Adrenal gland (tissue), 5 donors: ENCODE measurements at regions not wholly inside any gene's neighbourhood (a gene's known extent, or its start where the extent isn't known, plus 50 kb on each side); places are given as distances from the start of the nearest gene placed in this dataset.

Experiments used
- POLR2A ChIP-seq, 2 donors: fragments of 450-650 bp; IDR thresholded peaks; one replicate each; pipeline ENCODE4 v1.6.1; 2017; ENCODE audit warnings: antibody characterized with exemption in 2 of 2, mild to moderate bottlenecking in 2 of 2, moderate library complexity in 1 of 2
- TF ChIP-seq, protein P1 (sequence below), 6 experiments: fragments of 450-650 bp in 4 of 6; fragments of 200-600 bp in 2 of 6; sonication (generic) in 1 of 6; IDR thresholded peaks; 1 replicate in 5 of 6; 2 replicates in 1 of 6; pipeline versions ENCODE4 v1.5.1 to v1.8.0; 2016 to 2021; ENCODE audit warnings: antibody characterized with exemption in 6 of 6, mild to moderate bottlenecking in 2 of 6, moderate library complexity in 1 of 6
- donor health status: DM: no; HTN: no; CAD: no.

- TF ChIP-seq, protein P1, sequence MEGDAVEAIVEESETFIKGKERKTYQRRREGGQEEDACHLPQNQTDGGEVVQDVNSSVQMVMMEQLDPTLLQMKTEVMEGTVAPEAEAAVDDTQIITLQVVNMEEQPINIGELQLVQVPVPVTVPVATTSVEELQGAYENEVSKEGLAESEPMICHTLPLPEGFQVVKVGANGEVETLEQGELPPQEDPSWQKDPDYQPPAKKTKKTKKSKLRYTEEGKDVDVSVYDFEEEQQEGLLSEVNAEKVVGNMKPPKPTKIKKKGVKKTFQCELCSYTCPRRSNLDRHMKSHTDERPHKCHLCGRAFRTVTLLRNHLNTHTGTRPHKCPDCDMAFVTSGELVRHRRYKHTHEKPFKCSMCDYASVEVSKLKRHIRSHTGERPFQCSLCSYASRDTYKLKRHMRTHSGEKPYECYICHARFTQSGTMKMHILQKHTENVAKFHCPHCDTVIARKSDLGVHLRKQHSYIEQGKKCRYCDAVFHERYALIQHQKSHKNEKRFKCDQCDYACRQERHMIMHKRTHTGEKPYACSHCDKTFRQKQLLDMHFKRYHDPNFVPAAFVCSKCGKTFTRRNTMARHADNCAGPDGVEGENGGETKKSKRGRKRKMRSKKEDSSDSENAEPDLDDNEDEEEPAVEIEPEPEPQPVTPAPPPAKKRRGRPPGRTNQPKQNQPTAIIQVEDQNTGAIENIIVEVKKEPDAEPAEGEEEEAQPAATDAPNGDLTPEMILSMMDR (IDR thresholded peaks at IDR 0.05), result no peak
- no peak for TF ChIP-seq POLR2A (IDR thresholded peaks at IDR 0.05)
These were observed 80.3 kb upstream of the SSTR1 start for GRCh38 chr14:38127356-38127755.
